WTC11 (cell line): ENCODE measurements at regions not wholly inside any gene's neighbourhood (a gene's known extent, or its start where the extent isn't known, plus 50 kb on each side); places are given as distances from the start of the nearest gene placed in this dataset.

Experiments used
- ATAC-seq: fragments of 200-7000 bp; cut with Tn5 transposase; 2 replicates; pipeline ENCODE4 v1.10.0; 2021; ENCODE audit warnings: mild to moderate bottlenecking, moderate library complexity
- CTCF ChIA-PET: fragments of 300-600 bp; sonication (Branson Sonifier 250); formaldehyde crosslinking; loops from one replicate; lab custom pipeline; 2021; ENCODE audit warnings: antibody characterized with exemption; lab: Charles Lee
- POLR2A ChIA-PET: fragments of 350-600 bp; sonication (Branson Sonifier 250); formaldehyde crosslinking; loops from one replicate; lab custom pipeline; 2021; ENCODE audit warnings: antibody characterized with exemption; lab: Charles Lee
- DNase-seq: peaks from one replicate; pipeline ENCODE4 v3.0.0; 2021; ENCODE audit warnings: low spot score
- H3K27ac Mint-ChIP-seq: 2 replicates; pipeline ENCODE4 v1.8.0; 2021; ENCODE audit warnings: mixed read lengths
- H3K27me3 Mint-ChIP-seq: 2 replicates; pipeline ENCODE4 v1.8.0; 2021; ENCODE audit warnings: low read depth, mild to moderate bottlenecking, moderate library complexity, mixed read lengths
- H3K36me3 Mint-ChIP-seq: 2 replicates; pipeline ENCODE4 v1.8.0; 2021; ENCODE audit warnings: mixed read lengths
- H3K4me1 Mint-ChIP-seq: 2 replicates; pipeline ENCODE4 v1.8.0; 2022; ENCODE audit warnings: mixed read lengths
- H3K4me3 Mint-ChIP-seq: 2 replicates; pipeline ENCODE4 v1.8.0; 2021; ENCODE audit warnings: mild to moderate bottlenecking, moderate library complexity, mixed read lengths
- H3K9me3 Mint-ChIP-seq: 2 replicates; pipeline ENCODE4 v1.8.0; 2021; ENCODE audit warnings: mixed read lengths
- AR ChIP-seq: fragments of 250-450 bp; sonication (Bioruptor Pico); IDR thresholded peaks from 2 replicates; pipeline ENCODE4 v1.9.0; 2021; ENCODE audit warnings: mild to moderate bottlenecking
- ATF2 ChIP-seq: sonication (generic); formaldehyde crosslinking; IDR thresholded peaks from 2 replicates; pipeline ENCODE4 v1.8.1; 2022; ENCODE audit warnings: low read depth, missing genetic modification reagents, borderline replicate concordance
- EMX1 ChIP-seq: fragments of 250-450 bp; sonication (Bioruptor Pico); IDR thresholded peaks from 2 replicates; pipeline ENCODE4 v1.8.0; 2021; ENCODE audit warnings: mild to moderate bottlenecking
- ESRRA ChIP-seq: sonication (generic); formaldehyde crosslinking; IDR thresholded peaks from 2 replicates; pipeline ENCODE4 v1.8.1; 2022; ENCODE audit warnings: mild to moderate bottlenecking, missing genetic modification reagents, borderline replicate concordance
- FOXK1 ChIP-seq: sonication (generic); formaldehyde crosslinking; IDR thresholded peaks from 2 replicates; pipeline ENCODE4 v1.8.0; 2022; ENCODE audit warnings: mild to moderate bottlenecking, moderate library complexity, missing genetic modification reagents
- GABPB1 ChIP-seq: sonication (generic); formaldehyde crosslinking; IDR thresholded peaks from 2 replicates; pipeline ENCODE4 v1.8.1; 2023; ENCODE audit warnings: mild to moderate bottlenecking, missing genetic modification reagents
- JUN ChIP-seq: sonication (generic); formaldehyde crosslinking; IDR thresholded peaks from 2 replicates; pipeline ENCODE4 v1.8.0; 2023; ENCODE audit warnings: mild to moderate bottlenecking, missing genetic modification reagents
- MLX ChIP-seq: sonication (generic); formaldehyde crosslinking; IDR thresholded peaks from 2 replicates; pipeline ENCODE4 v1.8.1; 2023; ENCODE audit warnings: mild to moderate bottlenecking, missing genetic modification reagents, moderate library complexity
- MYBL2 ChIP-seq: sonication (generic); formaldehyde crosslinking; IDR thresholded peaks from 2 replicates; pipeline ENCODE4 v1.8.1; 2023; ENCODE audit warnings: mild to moderate bottlenecking, moderate library complexity, missing genetic modification reagents
- SMAD4 ChIP-seq: sonication (generic); formaldehyde crosslinking; IDR thresholded peaks from 2 replicates; pipeline ENCODE4 v1.8.0; 2022; ENCODE audit warnings: mild to moderate bottlenecking, missing genetic modification reagents
- SOX15 ChIP-seq: fragments of 250-450 bp; sonication (Bioruptor Pico); IDR thresholded peaks from 2 replicates; pipeline ENCODE4 v1.9.0; 2021; ENCODE audit warnings: mild to moderate bottlenecking
- TEAD4 ChIP-seq: sonication (generic); formaldehyde crosslinking; IDR thresholded peaks from 2 replicates; pipeline ENCODE4 v1.8.0; 2022; ENCODE audit warnings: mild to moderate bottlenecking, missing genetic modification reagents
- ZBTB21 ChIP-seq: sonication (generic); formaldehyde crosslinking; IDR thresholded peaks from 2 replicates; pipeline ENCODE4 v1.8.1; 2023; ENCODE audit warnings: mild to moderate bottlenecking, missing genetic modification reagents, borderline replicate concordance
- ZMAT4 ChIP-seq: fragments of 250-450 bp; sonication (Bioruptor Pico); IDR thresholded peaks from 2 replicates; pipeline ENCODE4 v1.9.0; 2021; ENCODE audit warnings: mild to moderate bottlenecking
- ZNF219 ChIP-seq: sonication (generic); formaldehyde crosslinking; IDR thresholded peaks from 2 replicates; pipeline ENCODE4 v1.8.0; 2023; ENCODE audit warnings: missing genetic modification reagents, mild to moderate bottlenecking, borderline replicate concordance
- ZNF416 ChIP-seq: fragments of 250-450 bp; sonication (Bioruptor Pico); IDR thresholded peaks from 2 replicates; pipeline ENCODE4 v1.9.0; 2021; ENCODE audit warnings: mild to moderate bottlenecking, inconsistent platforms
- ZNF532 ChIP-seq: fragments of 250-450 bp; sonication (Bioruptor Pico); IDR thresholded peaks from 2 replicates; pipeline ENCODE4 v1.9.0; 2021; ENCODE audit warnings: mild to moderate bottlenecking, borderline replicate concordance
- TF ChIP-seq, protein P1 (sequence below): sonication (generic); formaldehyde crosslinking; IDR thresholded peaks from 2 replicates; pipeline ENCODE4 v1.8.0; 2022; ENCODE audit warnings: mild to moderate bottlenecking, missing genetic modification reagents
- TF ChIP-seq, protein P2 (sequence below): sonication (generic); formaldehyde crosslinking; IDR thresholded peaks from 2 replicates; pipeline ENCODE4 v1.8.1; 2022; ENCODE audit warnings: mild to moderate bottlenecking, missing genetic modification reagents, moderate library complexity, borderline replicate concordance
- TF ChIP-seq, protein P3 (sequence below): sonication (generic); formaldehyde crosslinking; IDR thresholded peaks from 2 replicates; pipeline ENCODE4 v1.8.1; 2022; ENCODE audit warnings: low read depth, mild to moderate bottlenecking, moderate library complexity, missing genetic modification reagents, borderline replicate concordance
- TF ChIP-seq, protein P4 (sequence below): fragments of 250-450 bp; sonication (Bioruptor Pico); IDR thresholded peaks from 2 replicates; pipeline ENCODE4 v1.9.0; 2021; ENCODE audit warnings: moderate library complexity, mild to moderate bottlenecking, inconsistent platforms, borderline replicate concordance

DNA sequence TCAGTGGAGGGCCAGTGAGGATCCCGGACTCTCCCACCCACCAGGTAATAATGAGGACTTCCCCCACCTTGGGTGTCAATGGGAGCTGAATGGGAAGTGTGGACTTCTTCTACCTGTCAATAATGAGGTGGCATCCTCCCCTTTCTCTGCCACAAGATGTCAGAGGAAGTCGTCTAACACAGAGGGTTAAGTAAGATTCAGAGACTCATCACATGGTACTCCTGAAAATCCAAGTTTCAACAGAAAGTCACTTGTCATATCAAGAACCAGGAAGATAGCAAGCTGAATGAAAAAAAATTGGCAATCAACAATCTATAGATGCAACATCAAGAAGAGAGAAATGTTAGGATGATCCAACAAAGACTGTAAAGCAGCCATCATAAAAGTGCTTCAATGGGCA, 150.9 kb upstream of the SVIL start:
- ATAC-seq, result no peak
- Mint-ChIP-seq H3K36me3 (peaks cover 5% of the 10 kb centered on the region; the same call in 1 of the 2 replicates), H3K27ac (no peak overlapping the region), H3K4me1 (peaks cover 19% of the 10 kb centered on the region)
- no peak for DNase-seq
- no peak for TF ChIP-seq ESRRA
- TF ChIP-seq, protein P1, sequence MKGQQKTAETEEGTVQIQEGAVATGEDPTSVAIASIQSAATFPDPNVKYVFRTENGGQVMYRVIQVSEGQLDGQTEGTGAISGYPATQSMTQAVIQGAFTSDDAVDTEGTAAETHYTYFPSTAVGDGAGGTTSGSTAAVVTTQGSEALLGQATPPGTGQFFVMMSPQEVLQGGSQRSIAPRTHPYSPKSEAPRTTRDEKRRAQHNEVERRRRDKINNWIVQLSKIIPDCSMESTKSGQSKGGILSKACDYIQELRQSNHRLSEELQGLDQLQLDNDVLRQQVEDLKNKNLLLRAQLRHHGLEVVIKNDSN (CRISPR knock-in tag), result no peak
- TF ChIP-seq, protein P2, sequence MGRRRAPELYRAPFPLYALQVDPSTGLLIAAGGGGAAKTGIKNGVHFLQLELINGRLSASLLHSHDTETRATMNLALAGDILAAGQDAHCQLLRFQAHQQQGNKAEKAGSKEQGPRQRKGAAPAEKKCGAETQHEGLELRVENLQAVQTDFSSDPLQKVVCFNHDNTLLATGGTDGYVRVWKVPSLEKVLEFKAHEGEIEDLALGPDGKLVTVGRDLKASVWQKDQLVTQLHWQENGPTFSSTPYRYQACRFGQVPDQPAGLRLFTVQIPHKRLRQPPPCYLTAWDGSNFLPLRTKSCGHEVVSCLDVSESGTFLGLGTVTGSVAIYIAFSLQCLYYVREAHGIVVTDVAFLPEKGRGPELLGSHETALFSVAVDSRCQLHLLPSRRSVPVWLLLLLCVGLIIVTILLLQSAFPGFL (CRISPR knock-in tag), result no peak
- no peak for TF ChIP-seq TEAD4
- no peak for TF ChIP-seq MYBL2 (CRISPR knock-in tag)
- TF ChIP-seq ZNF219 (CRISPR knock-in tag), result no peak
- no peak for TF ChIP-seq SMAD4
- no peak for TF ChIP-seq EMX1 (CRISPR knock-in tag)
- no peak for TF ChIP-seq JUN (CRISPR knock-in tag)
- no peak for TF ChIP-seq AR
- no peak for TF ChIP-seq SOX15 (CRISPR knock-in tag)
- no peak for TF ChIP-seq ZNF416 (CRISPR knock-in tag)
- no peak for TF ChIP-seq ZNF532 (CRISPR knock-in tag)
- no peak for TF ChIP-seq GABPB1 (CRISPR knock-in tag)
- TF ChIP-seq, all 79 proteins: peak for 0
- ChIA-PET POLR2A (no interaction called here), CTCF (no interaction called here)
- H3K4me3 Mint-ChIP-seq, result no peak overlapping the region
- H3K9me3 Mint-ChIP-seq, result peaks cover 16% of the 10 kb centered on the region
- H3K27me3 Mint-ChIP-seq, result peaks cover 4% of the 10 kb centered on the region; the same call in 1 of the 2 replicates

DNA sequence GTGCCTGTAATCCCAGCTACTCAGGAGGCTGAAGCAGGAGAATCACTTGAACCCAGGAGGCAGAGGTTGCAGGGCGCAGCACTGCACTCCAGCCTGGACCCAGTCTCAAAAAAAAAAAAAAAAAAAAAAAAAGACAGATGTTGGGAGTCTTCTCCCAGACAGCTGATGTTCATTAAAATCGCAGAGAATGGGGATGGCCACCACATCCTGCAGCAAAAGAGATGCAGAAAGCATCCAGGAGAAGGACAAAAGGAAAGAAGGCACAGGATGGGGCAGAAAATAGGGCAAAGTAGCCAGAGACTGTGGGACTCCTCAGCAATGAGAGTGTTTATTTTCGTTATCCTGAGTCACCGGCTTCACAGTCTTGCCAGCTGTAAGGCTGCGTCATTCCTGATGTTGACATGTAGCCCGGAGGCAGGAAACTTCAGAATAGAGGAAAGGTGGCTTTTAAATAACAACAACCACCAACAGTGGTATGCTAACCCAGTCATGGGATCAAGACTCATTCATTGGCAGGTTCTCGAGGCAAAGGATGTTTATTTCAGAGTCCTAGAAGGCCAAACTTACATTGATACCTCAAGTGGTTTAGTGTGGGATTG, 149.5 kb upstream of the SVIL start:
- peaks cover 16% of the 10 kb centered on the region for H3K9me3 Mint-ChIP-seq
- peak; percentile 31 for DNase-seq
- H3K27me3 Mint-ChIP-seq, result peaks cover 4% of the 10 kb centered on the region; the same call in 1 of the 2 replicates
- H3K4me1 Mint-ChIP-seq, result peaks cover 20% of the 10 kb centered on the region
- ATAC-seq, result peak; percentile 93
- H3K36me3 Mint-ChIP-seq, result peaks cover 5% of the 10 kb centered on the region; the same call in 1 of the 2 replicates
- peak overlapping the region; percentile 47; the same call in 1 of the 2 replicates for H3K27ac Mint-ChIP-seq
- CTCF ChIA-PET, result interaction anchor here (0.7 kb wide), 1 partner anchor 267 kb away, joined by 4 read pairs; no protein-coding TSS in a partner anchor
- H3K4me3 Mint-ChIP-seq, result 0 out of 2 replicates have a peak overlapping the region, but pooled peaks have one; percentile 10
- POLR2A ChIA-PET, result no interaction called here
- TF ChIP-seq, protein P3, sequence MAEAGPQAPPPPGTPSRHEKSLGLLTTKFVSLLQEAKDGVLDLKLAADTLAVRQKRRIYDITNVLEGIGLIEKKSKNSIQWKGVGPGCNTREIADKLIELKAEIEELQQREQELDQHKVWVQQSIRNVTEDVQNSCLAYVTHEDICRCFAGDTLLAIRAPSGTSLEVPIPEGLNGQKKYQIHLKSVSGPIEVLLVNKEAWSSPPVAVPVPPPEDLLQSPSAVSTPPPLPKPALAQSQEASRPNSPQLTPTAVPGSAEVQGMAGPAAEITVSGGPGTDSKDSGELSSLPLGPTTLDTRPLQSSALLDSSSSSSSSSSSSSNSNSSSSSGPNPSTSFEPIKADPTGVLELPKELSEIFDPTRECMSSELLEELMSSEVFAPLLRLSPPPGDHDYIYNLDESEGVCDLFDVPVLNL (CRISPR knock-in tag), result no peak
- TF ChIP-seq, protein P4, sequence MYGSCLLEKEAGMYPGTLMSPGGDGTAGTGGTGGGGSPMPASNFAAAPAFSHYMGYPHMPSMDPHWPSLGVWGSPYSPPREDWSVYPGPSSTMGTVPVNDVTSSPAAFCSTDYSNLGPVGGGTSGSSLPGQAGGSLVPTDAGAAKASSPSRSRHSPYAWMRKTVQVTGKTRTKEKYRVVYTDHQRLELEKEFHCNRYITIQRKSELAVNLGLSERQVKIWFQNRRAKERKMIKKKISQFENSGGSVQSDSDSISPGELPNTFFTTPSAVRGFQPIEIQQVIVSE (CRISPR knock-in tag), result no peak
- TF ChIP-seq ZMAT4 (no peak), ZBTB21 (no peak), FOXK1 (CRISPR knock-in tag) (peak; percentile 87), ATF2 (CRISPR knock-in tag) (no peak), MLX (CRISPR knock-in tag) (no peak)
